ENCODE measurements at regions not wholly inside any gene's neighbourhood (a gene's known extent, or its start where the extent isn't known, plus 50 kb on each side); places are given as distances from the start of the nearest gene placed in this dataset.

DNA sequence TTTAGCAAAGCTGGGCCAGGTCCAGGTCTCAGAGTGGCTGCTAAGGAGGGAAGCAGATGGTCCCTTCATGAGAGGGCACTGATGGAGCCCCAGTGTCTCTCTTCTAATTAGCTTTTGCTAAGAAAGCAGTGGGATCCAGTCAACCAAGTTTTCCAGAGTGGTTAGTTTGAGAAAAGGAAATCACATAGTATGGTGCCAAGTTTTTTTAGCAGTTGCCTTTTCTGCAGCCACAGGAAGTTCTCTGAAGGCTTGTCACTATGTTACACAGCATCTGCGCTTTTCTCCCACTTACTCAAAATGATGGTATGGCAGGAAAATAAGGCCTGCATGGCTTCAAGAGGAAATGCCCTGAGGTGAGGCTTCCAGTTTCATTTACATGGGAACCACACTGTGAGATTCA lies 331.5 kb upstream of the ZNF462 start:
- DNase-seq (ENCODE audit: low spot score) = no peak
- Mint-ChIP-seq H3K4me1 (ENCODE audit: unreplicated experiment) (peaks cover 35% of the 10 kb centered on the region), H3K27me3 (ENCODE audit: unreplicated experiment) (no peaks in the 10 kb centered on the region), H3K4me3 (ENCODE audit: unreplicated experiment) (no peak overlapping the region), H3K36me3 (ENCODE audit: low read depth, unreplicated experiment) (no peaks in the 10 kb centered on the region), H3K9me3 (ENCODE audit: unreplicated experiment) (no peaks in the 10 kb centered on the region), H3K27ac (ENCODE audit: unreplicated experiment) (no peak overlapping the region)
- TF ChIP-seq, protein P1, sequence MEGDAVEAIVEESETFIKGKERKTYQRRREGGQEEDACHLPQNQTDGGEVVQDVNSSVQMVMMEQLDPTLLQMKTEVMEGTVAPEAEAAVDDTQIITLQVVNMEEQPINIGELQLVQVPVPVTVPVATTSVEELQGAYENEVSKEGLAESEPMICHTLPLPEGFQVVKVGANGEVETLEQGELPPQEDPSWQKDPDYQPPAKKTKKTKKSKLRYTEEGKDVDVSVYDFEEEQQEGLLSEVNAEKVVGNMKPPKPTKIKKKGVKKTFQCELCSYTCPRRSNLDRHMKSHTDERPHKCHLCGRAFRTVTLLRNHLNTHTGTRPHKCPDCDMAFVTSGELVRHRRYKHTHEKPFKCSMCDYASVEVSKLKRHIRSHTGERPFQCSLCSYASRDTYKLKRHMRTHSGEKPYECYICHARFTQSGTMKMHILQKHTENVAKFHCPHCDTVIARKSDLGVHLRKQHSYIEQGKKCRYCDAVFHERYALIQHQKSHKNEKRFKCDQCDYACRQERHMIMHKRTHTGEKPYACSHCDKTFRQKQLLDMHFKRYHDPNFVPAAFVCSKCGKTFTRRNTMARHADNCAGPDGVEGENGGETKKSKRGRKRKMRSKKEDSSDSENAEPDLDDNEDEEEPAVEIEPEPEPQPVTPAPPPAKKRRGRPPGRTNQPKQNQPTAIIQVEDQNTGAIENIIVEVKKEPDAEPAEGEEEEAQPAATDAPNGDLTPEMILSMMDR (IDR thresholded peaks at IDR 0.05; ENCODE audit: unreplicated experiment) = no peak

- no peak for DNase-seq (ENCODE audit: low spot score)
- Mint-ChIP-seq H3K27me3 (ENCODE audit: unreplicated experiment) (peaks cover 2% of the 10 kb centered on the region), H3K4me1 (ENCODE audit: unreplicated experiment) (peaks cover 39% of the 10 kb centered on the region), H3K36me3 (ENCODE audit: low read depth, unreplicated experiment) (no peaks in the 10 kb centered on the region), H3K27ac (ENCODE audit: unreplicated experiment) (no peak overlapping the region), H3K4me3 (ENCODE audit: unreplicated experiment) (no peak overlapping the region), H3K9me3 (ENCODE audit: unreplicated experiment) (no peaks in the 10 kb centered on the region)
- TF ChIP-seq, protein P1 (IDR thresholded peaks at IDR 0.05; ENCODE audit: unreplicated experiment) = no peak
Observed at GRCh38 chr9:106532306-106533015, 330.5 kb upstream of the ZNF462 start.

- no peak for DNase-seq (ENCODE audit: low spot score)
- Mint-ChIP-seq H3K4me3 (ENCODE audit: unreplicated experiment) (no peak overlapping the region), H3K4me1 (ENCODE audit: unreplicated experiment) (peaks cover 41% of the 10 kb centered on the region), H3K36me3 (ENCODE audit: low read depth, unreplicated experiment) (no peaks in the 10 kb centered on the region), H3K27me3 (ENCODE audit: unreplicated experiment) (peaks cover 2% of the 10 kb centered on the region), H3K9me3 (ENCODE audit: unreplicated experiment) (no peaks in the 10 kb centered on the region), H3K27ac (ENCODE audit: unreplicated experiment) (no peak overlapping the region)
- TF ChIP-seq, protein P1 (IDR thresholded peaks at IDR 0.05; ENCODE audit: unreplicated experiment) = no peak
Observed at GRCh38 chr9:106534800-106535199, 328.2 kb upstream of the ZNF462 start.

DNA sequence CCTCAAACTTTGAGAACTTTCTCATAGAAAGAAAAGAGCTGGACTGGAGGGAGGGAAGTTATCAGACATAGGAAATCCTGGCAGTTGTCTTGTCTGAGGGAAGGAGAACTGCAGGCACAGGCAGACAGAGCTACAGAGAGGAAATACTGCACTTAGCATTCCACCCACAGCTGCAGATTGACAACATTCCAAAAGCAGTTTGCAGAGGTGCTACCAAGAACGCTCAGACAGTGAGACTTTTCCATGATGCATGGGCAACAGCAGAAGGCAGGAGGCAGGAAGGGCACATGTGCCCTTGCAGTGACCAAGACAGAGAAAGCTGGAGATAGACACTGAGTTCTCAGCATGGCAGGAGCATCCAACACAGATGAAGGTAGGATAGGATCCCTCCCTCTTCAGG lies 327.5 kb upstream of the ZNF462 start:
- no peak overlapping the region for H3K4me3 Mint-ChIP-seq (ENCODE audit: unreplicated experiment)
- TF ChIP-seq, protein P1 (IDR thresholded peaks at IDR 0.05; ENCODE audit: unreplicated experiment) = no peak
- peak overlapping the region; percentile 64 for H3K27ac Mint-ChIP-seq (ENCODE audit: unreplicated experiment)
- no peaks in the 10 kb centered on the region for H3K36me3 Mint-ChIP-seq (ENCODE audit: low read depth, unreplicated experiment)
- peaks cover 41% of the 10 kb centered on the region for H3K4me1 Mint-ChIP-seq (ENCODE audit: unreplicated experiment)
- peak; percentile 28 for DNase-seq (ENCODE audit: low spot score)
- no peaks in the 10 kb centered on the region for H3K9me3 Mint-ChIP-seq (ENCODE audit: unreplicated experiment)
- H3K27me3 Mint-ChIP-seq (ENCODE audit: unreplicated experiment) = peaks cover 2% of the 10 kb centered on the region

GRCh38 chr9:106557996-106558667 lies 304.8 kb upstream of the ZNF462 start:
- Mint-ChIP-seq H3K27ac (ENCODE audit: unreplicated experiment) (no peak overlapping the region), H3K36me3 (ENCODE audit: low read depth, unreplicated experiment) (no peaks in the 10 kb centered on the region)

More at GRCh38 chr9:106557996-106558667, 304.8 kb upstream of the ZNF462 start:
- Mint-ChIP-seq H3K27me3 (ENCODE audit: unreplicated experiment) (peaks cover 2% of the 10 kb centered on the region), H3K4me1 (ENCODE audit: unreplicated experiment) (no peaks in the 10 kb centered on the region), H3K4me3 (ENCODE audit: unreplicated experiment) (no peak overlapping the region), H3K9me3 (ENCODE audit: unreplicated experiment) (no peaks in the 10 kb centered on the region)
- DNase-seq (ENCODE audit: low spot score) = no peak
- TF ChIP-seq, protein P1 (IDR thresholded peaks at IDR 0.05; ENCODE audit: unreplicated experiment) = no peak
